DOHH2 (cell line): ENCODE measurements at regions not wholly inside any gene's neighbourhood (a gene's known extent, or its start where the extent isn't known, plus 50 kb on each side); places are given as distances from the start of the nearest gene placed in this dataset.

Experiments used
- H3F3A ChIP-seq: fragments of 200-600 bp; sonication (generic), shearing (Covaris generic); 2 replicates; pipeline ENCODE4 v1.6.0; 2016; ENCODE audit warnings: antibody characterized with exemption, mild to moderate bottlenecking; ENCODE audit not compliant: control insufficient read depth, insufficient read depth
- H3K27ac ChIP-seq: fragments of 200-600 bp; sonication (generic); 2 replicates; pipeline ENCODE4 v1.5.1; 2014; ENCODE audit warnings: low read depth, mild to moderate bottlenecking, low read length, moderate library complexity
- H3K27me3 ChIP-seq: fragments of 200-600 bp; sonication (generic); 2 replicates; pipeline ENCODE4 v1.6.1; 2014; ENCODE audit warnings: mild to moderate bottlenecking, low read length, mixed read lengths; ENCODE audit not compliant: control insufficient read depth
- H3K36me3 ChIP-seq: fragments of 200-600 bp; sonication (generic); 2 replicates; pipeline ENCODE4 v1.6.1; 2014; ENCODE audit warnings: mild to moderate bottlenecking, low read length, moderate library complexity, mixed read lengths; ENCODE audit not compliant: control insufficient read depth
- H3K4me1 ChIP-seq: fragments of 200-600 bp; sonication (generic); 2 replicates; pipeline ENCODE4 v1.6.1; 2014; ENCODE audit warnings: mild to moderate bottlenecking, low read length, mixed read lengths; ENCODE audit not compliant: control insufficient read depth
- H3K4me2 ChIP-seq: fragments of 200-600 bp; sonication (generic); 2 replicates; pipeline ENCODE4 v1.6.0; 2014; ENCODE audit warnings: mild to moderate bottlenecking, low read length, moderate library complexity
- H3K4me3 ChIP-seq: fragments of 200-600 bp; sonication (generic); 2 replicates; pipeline ENCODE4 v1.5.1; 2014; ENCODE audit warnings: mild to moderate bottlenecking, low read length, mixed read lengths
- H3K79me2 ChIP-seq: fragments of 200-600 bp; sonication (generic); 2 replicates; pipeline ENCODE4 v1.6.1; 2014; ENCODE audit warnings: mild to moderate bottlenecking, low read length, mixed read lengths; ENCODE audit not compliant: control insufficient read depth
- H3K9me2 ChIP-seq: fragments of 200-600 bp; sonication (generic); replicated peaks from 2 replicates; pipeline ENCODE4 v1.6.1; 2014; ENCODE audit warnings: mild to moderate bottlenecking, low read length, mixed read lengths; ENCODE audit not compliant: control insufficient read depth
- H3K9me3 ChIP-seq: fragments of 200-600 bp; sonication (generic); 2 replicates; pipeline ENCODE4 v1.6.1; 2014; ENCODE audit warnings: antibody characterized with exemption, low read length, mixed read lengths; ENCODE audit not compliant: control insufficient read depth, insufficient read depth
- H4K20me1 ChIP-seq: fragments of 200-600 bp; sonication (generic); 2 replicates; pipeline ENCODE4 v1.6.0; 2014; ENCODE audit warnings: low read depth, mild to moderate bottlenecking, antibody characterized with exemption, low read length, moderate library complexity; ENCODE audit not compliant: control insufficient read depth, insufficient read depth
- CTCF ChIP-seq: fragments of 200-600 bp; sonication (generic); IDR thresholded peaks from one replicate; pipeline ENCODE4 v1.5.1; 2014; ENCODE audit warnings: antibody characterized with exemption, mild to moderate bottlenecking, low read depth, low read length; ENCODE audit not compliant: poor library complexity, severe bottlenecking
- EZH2phosphoT487 ChIP-seq: fragments of 200-600 bp; sonication (generic); IDR thresholded peaks from 2 replicates; pipeline ENCODE4 v1.6.1; 2017; ENCODE audit warnings: borderline replicate concordance, mild to moderate bottlenecking, antibody characterized with exemption, low read length, moderate library complexity, mixed read lengths

GRCh38 chr11:38594895-38595294, 1996.9 kb upstream of the RAG2 start:
- no peak overlapping the region for H3K27ac ChIP-seq

DNA sequence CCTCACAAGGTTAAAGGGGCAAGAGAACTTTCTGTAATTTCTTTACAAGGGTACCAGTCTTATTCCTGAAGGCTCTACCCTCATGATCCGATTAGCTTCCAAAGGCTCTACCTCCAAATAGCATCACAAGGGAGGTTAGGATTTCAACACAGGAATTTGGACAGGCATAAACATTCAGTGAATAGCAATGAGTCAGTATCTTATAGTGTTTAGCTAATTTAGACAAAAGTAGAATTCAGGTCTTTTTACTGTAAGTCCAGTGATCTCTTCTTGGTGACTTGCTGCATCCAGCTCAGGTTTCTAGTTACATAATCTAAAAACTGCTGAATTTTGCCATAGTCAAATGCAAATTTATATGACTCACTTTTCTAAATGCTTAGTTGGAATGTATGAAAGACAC, 1995.6 kb upstream of the RAG2 start:
- H3K4me2 ChIP-seq: no peak overlapping the region
- no peak overlapping the region for H3K27ac ChIP-seq
- H3K9me2 ChIP-seq: no peaks in the 10 kb centered on the region
- no peaks in the 10 kb centered on the region for H3F3A ChIP-seq
- no peak overlapping the region for H3K4me3 ChIP-seq
- H3K4me1 ChIP-seq: no peaks in the 10 kb centered on the region
- H3K36me3 ChIP-seq: no peaks in the 10 kb centered on the region
- no peaks in the 10 kb centered on the region for H3K79me2 ChIP-seq
- no peaks in the 10 kb centered on the region for H4K20me1 ChIP-seq
- no peaks in the 10 kb centered on the region for H3K27me3 ChIP-seq
- TF ChIP-seq CTCF (no peak), EZH2phosphoT487 (no peak)
- no peaks in the 10 kb centered on the region for H3K9me3 ChIP-seq

More at GRCh38 chr11:38594895-38595294, 1996.9 kb upstream of the RAG2 start:
- Histone ChIP-seq H3F3A (no peaks in the 10 kb centered on the region), H3K4me2 (no peak overlapping the region), H4K20me1 (no peaks in the 10 kb centered on the region), H3K9me2 (no peaks in the 10 kb centered on the region), H3K9me3 (no peaks in the 10 kb centered on the region), H3K79me2 (no peaks in the 10 kb centered on the region), H3K4me3 (no peak overlapping the region), H3K4me1 (no peaks in the 10 kb centered on the region), H3K36me3 (no peaks in the 10 kb centered on the region), H3K27me3 (no peaks in the 10 kb centered on the region)
- no peak for TF ChIP-seq EZH2phosphoT487
- TF ChIP-seq CTCF: no peak

DNA sequence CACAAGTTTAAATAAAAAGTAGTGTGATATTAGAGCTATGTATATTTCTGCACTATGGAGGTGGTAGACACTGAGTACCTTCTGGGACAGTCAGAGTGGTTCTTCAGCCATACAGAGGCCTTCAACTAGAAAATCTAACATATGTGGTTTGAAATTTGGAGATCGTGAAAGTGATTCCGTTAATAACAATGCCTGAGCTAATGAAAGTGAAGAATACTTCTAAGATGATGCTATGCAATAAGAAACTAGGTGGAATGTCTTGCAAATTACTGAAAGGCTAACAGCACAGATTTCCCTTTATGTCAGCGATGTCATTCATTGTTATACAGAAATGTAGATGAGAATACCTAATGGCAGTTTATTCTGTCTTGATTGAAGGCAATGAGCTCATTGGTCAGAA, 1984.7 kb upstream of the RAG2 start:
- H3K4me1 ChIP-seq: no peaks in the 10 kb centered on the region
- H3K27me3 ChIP-seq: no peaks in the 10 kb centered on the region
- H4K20me1 ChIP-seq: no peaks in the 10 kb centered on the region
- H3K36me3 ChIP-seq: no peaks in the 10 kb centered on the region
- no peaks in the 10 kb centered on the region for H3K79me2 ChIP-seq
- H3K9me3 ChIP-seq: peaks cover 3% of the 10 kb centered on the region; the same call in 1 of the 2 replicates
- no peaks in the 10 kb centered on the region for H3F3A ChIP-seq
- H3K4me3 ChIP-seq: no peak overlapping the region
- no peak overlapping the region for H3K27ac ChIP-seq
- H3K9me2 ChIP-seq: no peaks in the 10 kb centered on the region
- no peak overlapping the region for H3K4me2 ChIP-seq
- TF ChIP-seq CTCF: no peak
- no peak for TF ChIP-seq EZH2phosphoT487
